Stimulated activated CD8-positive, alpha-beta memory T cell treated with anti-CD3 and anti-CD28 coated beads, Interleukin-7, amount 100 ng/mL, for 48 hours (primary cell): ENCODE measurements at regions not wholly inside any gene's neighbourhood (a gene's known extent, or its start where the extent isn't known, plus 50 kb on each side); places are given as distances from the start of the nearest gene placed in this dataset.

ENCODE experiments used
- DNase-seq, 2 donors: peaks; one replicate each; pipeline ENCODE4 v3.0.0-alpha.2; 2020; ENCODE audit warnings: low read depth in 1 of 2; ENCODE audit errors: extremely low read depth in 1 of 2

- DNase-seq: no peak
Measured at GRCh38 chr5:71862507-71863060, 143.5 kb downstream of the CARTPT start.

GRCh38 chr5:71864730-71865601, 145.9 kb downstream of the CARTPT start:
- no peak for DNase-seq

GRCh38 chr5:71865665-71866320, 146.7 kb downstream of the CARTPT start:
- no peak for DNase-seq

- no peak for DNase-seq
Measured at GRCh38 chr5:71872311-71872864, 153.3 kb downstream of the CARTPT start.

- DNase-seq: no peak
Measured at GRCh38 chr5:71873191-71873591, 154.1 kb downstream of the CARTPT start.

GRCh38 chr5:71874521-71874920, 155.4 kb downstream of the CARTPT start:
- DNase-seq: no peak

- DNase-seq: no peak
Measured at GRCh38 chr5:71877511-71877910, 158.4 kb downstream of the CARTPT start.

GRCh38 chr5:71880536-71880935, 161.5 kb downstream of the CARTPT start:
- DNase-seq: no peak

- DNase-seq: no peak
Measured at GRCh38 chr5:71882826-71883741, 164.0 kb downstream of the CARTPT start.

- DNase-seq: no peak
Measured at GRCh38 chr5:71883742-71884103, 164.6 kb downstream of the CARTPT start.

GRCh38 chr5:71884926-71885325, 165.9 kb downstream of the CARTPT start:
- DNase-seq: no peak

GRCh38 chr5:71886406-71886805, 167.3 kb downstream of the CARTPT start:
- DNase-seq: no peak

- no peak for DNase-seq
Measured at GRCh38 chr5:71887680-71888079, 168.6 kb downstream of the CARTPT start.

GRCh38 chr5:71891406-71891805, 172.3 kb downstream of the CARTPT start:
- DNase-seq: no peak

- no peak for DNase-seq
Measured at GRCh38 chr5:71891856-71892255, 172.8 kb downstream of the CARTPT start.

- no peak for DNase-seq
Measured at GRCh38 chr5:71892641-71893365, 173.7 kb downstream of the CARTPT start.

GRCh38 chr5:71893451-71893850, 174.4 kb downstream of the CARTPT start:
- DNase-seq: no peak

- no peak for DNase-seq
Measured at GRCh38 chr5:71894091-71894490, 175.0 kb downstream of the CARTPT start.

GRCh38 chr5:71895546-71895945, 176.5 kb downstream of the CARTPT start:
- DNase-seq: no peak

- no peak for DNase-seq
Measured at GRCh38 chr5:71899865-71900342, 180.8 kb downstream of the CARTPT start.
